GM23338 (cell line): ENCODE measurements at regions not wholly inside any gene's neighbourhood (a gene's known extent, or its start where the extent isn't known, plus 50 kb on each side); places are given as distances from the start of the nearest gene placed in this dataset.

ENCODE experiments used
- ATAC-seq: fragments of 200-7000 bp; cut with Tn5 transposase; 3 replicates; pipeline ENCODE4 v1.9.1; 2020
- DNase-seq: peaks from one replicate; pipeline ENCODE4 v3.0.0-alpha.2; 2015; ENCODE audit warnings: low spot score
- H2AFZ ChIP-seq: fragments of 200-600 bp; sonication (generic); 2 replicates; pipeline ENCODE4 v1.8.0; 2016; ENCODE audit warnings: antibody characterized with exemption, mild to moderate bottlenecking, moderate library complexity
- H3F3A ChIP-seq: fragments of 200-600 bp; sonication (generic); replicated peaks from 2 replicates; pipeline ENCODE4 v1.8.0; 2017; ENCODE audit warnings: antibody characterized with exemption, mixed run types, low read depth
- H3K27ac ChIP-seq: fragments of 200-600 bp; sonication (generic); 2 replicates; pipeline ENCODE4 v1.6.1; 2016; ENCODE audit warnings: low read depth
- H3K27me3 ChIP-seq: fragments of 200-600 bp; sonication (generic); 2 replicates; pipeline ENCODE4 v1.8.0; 2016; ENCODE audit warnings: mild to moderate bottlenecking, mixed run types, moderate library complexity; ENCODE audit not compliant: insufficient read depth
- H3K36me3 ChIP-seq: fragments of 200-600 bp; sonication (generic); 2 replicates; pipeline ENCODE4 v1.8.0; 2016; ENCODE audit warnings: mild to moderate bottlenecking; ENCODE audit not compliant: insufficient read depth
- H3K4me1 ChIP-seq: fragments of 200-600 bp; sonication (generic); 2 replicates; pipeline ENCODE4 v1.8.0; 2016; ENCODE audit warnings: mild to moderate bottlenecking, moderate library complexity; ENCODE audit not compliant: insufficient read depth
- H3K4me2 ChIP-seq: fragments of 200-600 bp; sonication (generic); 2 replicates; pipeline ENCODE4 v1.7.1; 2017; ENCODE audit warnings: mixed run types
- H3K4me3 ChIP-seq: fragments of 200-600 bp; sonication (generic); 2 replicates; pipeline ENCODE4 v1.6.1; 2016; ENCODE audit warnings: mixed run types
- H3K79me2 ChIP-seq: fragments of 200-600 bp; sonication (generic); replicated peaks from 2 replicates; pipeline ENCODE4 v1.8.0; 2017; ENCODE audit warnings: mild to moderate bottlenecking; ENCODE audit not compliant: insufficient read depth
- H3K9me2 ChIP-seq: fragments of 200-600 bp; sonication (generic); 2 replicates; pipeline ENCODE4 v1.8.0; 2017; ENCODE audit not compliant: insufficient read depth
- H4K20me1 ChIP-seq: fragments of 200-600 bp; sonication (generic); replicated peaks from 2 replicates; pipeline ENCODE4 v1.8.0; 2017; ENCODE audit warnings: mild to moderate bottlenecking; ENCODE audit not compliant: insufficient read depth
- H3K27ac Mint-ChIP-seq: 2 replicates; pipeline ENCODE4 v1.8.0; 2020; ENCODE audit warnings: inconsistent platforms, mild to moderate bottlenecking, moderate library complexity, mixed read lengths
- H3K27me3 Mint-ChIP-seq: 3 replicates; pipeline ENCODE4 v1.8.0; 2022; ENCODE audit warnings: low read depth, mild to moderate bottlenecking, moderate library complexity, mixed read lengths, inconsistent platforms; ENCODE audit not compliant: insufficient read depth, poor library complexity
- H3K36me3 Mint-ChIP-seq: 3 replicates; pipeline ENCODE4 v1.8.0; 2021; ENCODE audit warnings: low read depth, mild to moderate bottlenecking, inconsistent platforms, moderate library complexity, mixed read lengths
- H3K4me1 Mint-ChIP-seq: 3 replicates; pipeline ENCODE4 v1.8.0; 2020; ENCODE audit warnings: mild to moderate bottlenecking, inconsistent platforms, mixed read lengths
- H3K4me3 Mint-ChIP-seq: 3 replicates; pipeline ENCODE4 v1.8.0; 2021; ENCODE audit warnings: moderate library complexity, mild to moderate bottlenecking, inconsistent platforms, mixed read lengths
- H3K9me3 Mint-ChIP-seq: 3 replicates; pipeline ENCODE4 v1.8.0; 2020; ENCODE audit warnings: moderate library complexity, mild to moderate bottlenecking, inconsistent platforms, mixed read lengths
- CREB1 ChIP-seq: fragments of 250-450 bp; sonication (Bioruptor Pico); IDR thresholded peaks from 2 replicates; pipeline ENCODE4 v1.5.0; 2020; ENCODE audit warnings: low read depth, mild to moderate bottlenecking, moderate library complexity
- EZH2phosphoT487 ChIP-seq: fragments of 200-600 bp; sonication (generic); IDR thresholded peaks from one replicate; pipeline ENCODE4 v1.8.1; 2018; ENCODE audit warnings: antibody characterized with exemption; ENCODE audit not compliant: unreplicated experiment
- POLR2AphosphoS5 ChIP-seq: IDR thresholded peaks from 2 replicates; pipeline ENCODE4 v1.6.1; 2016; ENCODE audit warnings: antibody characterized with exemption, low read depth
- STAT1 ChIP-seq: IDR thresholded peaks from one replicate; pipeline ENCODE4 v1.6.1; 2016; ENCODE audit warnings: antibody characterized with exemption; ENCODE audit not compliant: unreplicated experiment
- ZNF114 ChIP-seq: fragments of 250-450 bp; sonication (Bioruptor Pico); IDR thresholded peaks from 2 replicates; pipeline ENCODE4 v1.5.0; 2020; ENCODE audit warnings: mild to moderate bottlenecking, moderate library complexity
- ZNF331 ChIP-seq: fragments of 250-450 bp; sonication (Bioruptor Pico); IDR thresholded peaks from 2 replicates; pipeline ENCODE4 v1.5.0; 2020; ENCODE audit warnings: low read depth, mild to moderate bottlenecking, moderate library complexity
- TF ChIP-seq, protein P1 (sequence below): IDR thresholded peaks from 2 replicates; pipeline ENCODE4 v1.6.1; 2016; ENCODE audit warnings: antibody characterized with exemption
- TF ChIP-seq, protein P2 (sequence below): fragments of 250-450 bp; sonication (Bioruptor Pico); IDR thresholded peaks from 2 replicates; pipeline ENCODE4 v1.5.0; 2020; ENCODE audit warnings: mild to moderate bottlenecking, moderate library complexity

DNA sequence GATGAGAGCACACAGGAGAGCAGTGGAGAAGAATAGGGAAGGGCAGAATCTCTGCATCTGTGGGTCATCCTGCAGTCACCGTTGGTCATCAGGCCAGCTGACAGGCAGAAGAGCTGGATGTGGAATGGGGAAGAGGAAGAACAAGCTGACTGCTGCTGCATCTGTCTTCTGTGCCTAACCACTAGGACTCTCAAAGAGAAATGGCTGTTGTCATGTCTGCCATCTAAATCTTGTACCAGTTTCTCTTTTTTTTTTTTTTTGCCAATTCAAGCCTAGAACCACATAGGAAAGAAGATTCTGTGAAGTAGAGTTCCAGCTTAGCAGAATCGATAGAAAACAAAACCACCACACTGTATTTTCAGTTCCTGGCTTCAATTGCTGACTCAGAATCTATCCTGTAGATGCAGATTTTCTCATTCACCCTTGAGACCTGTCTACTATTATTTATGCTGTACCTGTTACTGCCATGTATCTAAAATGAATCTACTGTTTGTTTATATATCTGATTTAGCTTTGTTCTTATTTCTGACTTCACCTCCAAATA, 421.9 kb upstream of the PRICKLE1 start:
- no peak for TF ChIP-seq EZH2phosphoT487
- H3K4me3 Mint-ChIP-seq = no peak overlapping the region
- H3K27me3 Mint-ChIP-seq = peaks cover 3% of the 10 kb centered on the region
- peaks cover 26% of the 10 kb centered on the region for H3K4me1 Mint-ChIP-seq
- H3K27ac Mint-ChIP-seq = no peak overlapping the region; the same call in 1 of the 2 replicates
- H3K36me3 Mint-ChIP-seq = peaks cover 22% of the 10 kb centered on the region
- H4K20me1 ChIP-seq = no peaks in the 10 kb centered on the region
- H3K4me1 ChIP-seq = peaks cover 16% of the 10 kb centered on the region
- no peaks in the 10 kb centered on the region; the same call in 1 of the 2 replicates for H3K9me2 ChIP-seq
- no peak for DNase-seq
- no peak overlapping the region for H3K4me3 ChIP-seq
- no peaks in the 10 kb centered on the region for H3K79me2 ChIP-seq
- H3K27me3 ChIP-seq = no peaks in the 10 kb centered on the region
- ATAC-seq = no peak
- no peaks in the 10 kb centered on the region; the same call in 1 of the 2 replicates for H3K36me3 ChIP-seq
- H3K9me3 Mint-ChIP-seq = peaks cover 22% of the 10 kb centered on the region
- H3K27ac ChIP-seq = no peak overlapping the region
- H2AFZ ChIP-seq = no peak overlapping the region
- no peak overlapping the region for H3K4me2 ChIP-seq
- no peaks in the 10 kb centered on the region for H3F3A ChIP-seq

DNA sequence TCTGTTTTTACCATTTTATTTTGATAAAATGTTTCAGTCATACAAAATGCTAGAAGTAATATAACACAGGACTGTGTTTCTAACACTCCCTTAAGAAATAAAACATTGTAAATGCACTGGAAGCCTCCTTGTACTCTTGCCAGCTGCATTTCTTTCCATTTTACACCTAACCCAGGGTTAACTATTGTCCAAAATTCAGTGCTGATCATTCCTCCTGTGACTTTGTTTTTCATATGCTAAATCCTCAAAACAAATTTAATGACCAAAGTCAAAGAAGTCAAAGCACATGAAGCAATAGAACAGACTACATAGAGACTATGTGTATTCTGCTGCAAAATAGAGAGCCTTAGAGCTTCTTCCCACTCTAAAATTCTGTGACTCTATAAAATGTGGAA, 420.3 kb upstream of the PRICKLE1 start:
- DNase-seq (no peak), ATAC-seq (no peak)
- Histone ChIP-seq H4K20me1 (no peaks in the 10 kb centered on the region), H3K9me2 (no peaks in the 10 kb centered on the region; the same call in 1 of the 2 replicates), H3K79me2 (no peaks in the 10 kb centered on the region), H3K4me3 (no peak overlapping the region), H3K4me2 (no peak overlapping the region), H3K27ac (no peak overlapping the region), H3K4me1 (peaks cover 24% of the 10 kb centered on the region), H3F3A (no peaks in the 10 kb centered on the region), H3K36me3 (no peaks in the 10 kb centered on the region), H3K27me3 (no peaks in the 10 kb centered on the region), H2AFZ (no peak overlapping the region)
- TF ChIP-seq, protein P1, sequence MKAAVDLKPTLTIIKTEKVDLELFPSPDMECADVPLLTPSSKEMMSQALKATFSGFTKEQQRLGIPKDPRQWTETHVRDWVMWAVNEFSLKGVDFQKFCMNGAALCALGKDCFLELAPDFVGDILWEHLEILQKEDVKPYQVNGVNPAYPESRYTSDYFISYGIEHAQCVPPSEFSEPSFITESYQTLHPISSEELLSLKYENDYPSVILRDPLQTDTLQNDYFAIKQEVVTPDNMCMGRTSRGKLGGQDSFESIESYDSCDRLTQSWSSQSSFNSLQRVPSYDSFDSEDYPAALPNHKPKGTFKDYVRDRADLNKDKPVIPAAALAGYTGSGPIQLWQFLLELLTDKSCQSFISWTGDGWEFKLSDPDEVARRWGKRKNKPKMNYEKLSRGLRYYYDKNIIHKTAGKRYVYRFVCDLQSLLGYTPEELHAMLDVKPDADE = no peak
- TF ChIP-seq STAT1 (no peak), ZNF331 (CRISPR knock-in tag) (no peak), CREB1 (CRISPR knock-in tag) (no peak), POLR2AphosphoS5 (no peak), ZNF114 (no peak)
- TF ChIP-seq, protein P2, sequence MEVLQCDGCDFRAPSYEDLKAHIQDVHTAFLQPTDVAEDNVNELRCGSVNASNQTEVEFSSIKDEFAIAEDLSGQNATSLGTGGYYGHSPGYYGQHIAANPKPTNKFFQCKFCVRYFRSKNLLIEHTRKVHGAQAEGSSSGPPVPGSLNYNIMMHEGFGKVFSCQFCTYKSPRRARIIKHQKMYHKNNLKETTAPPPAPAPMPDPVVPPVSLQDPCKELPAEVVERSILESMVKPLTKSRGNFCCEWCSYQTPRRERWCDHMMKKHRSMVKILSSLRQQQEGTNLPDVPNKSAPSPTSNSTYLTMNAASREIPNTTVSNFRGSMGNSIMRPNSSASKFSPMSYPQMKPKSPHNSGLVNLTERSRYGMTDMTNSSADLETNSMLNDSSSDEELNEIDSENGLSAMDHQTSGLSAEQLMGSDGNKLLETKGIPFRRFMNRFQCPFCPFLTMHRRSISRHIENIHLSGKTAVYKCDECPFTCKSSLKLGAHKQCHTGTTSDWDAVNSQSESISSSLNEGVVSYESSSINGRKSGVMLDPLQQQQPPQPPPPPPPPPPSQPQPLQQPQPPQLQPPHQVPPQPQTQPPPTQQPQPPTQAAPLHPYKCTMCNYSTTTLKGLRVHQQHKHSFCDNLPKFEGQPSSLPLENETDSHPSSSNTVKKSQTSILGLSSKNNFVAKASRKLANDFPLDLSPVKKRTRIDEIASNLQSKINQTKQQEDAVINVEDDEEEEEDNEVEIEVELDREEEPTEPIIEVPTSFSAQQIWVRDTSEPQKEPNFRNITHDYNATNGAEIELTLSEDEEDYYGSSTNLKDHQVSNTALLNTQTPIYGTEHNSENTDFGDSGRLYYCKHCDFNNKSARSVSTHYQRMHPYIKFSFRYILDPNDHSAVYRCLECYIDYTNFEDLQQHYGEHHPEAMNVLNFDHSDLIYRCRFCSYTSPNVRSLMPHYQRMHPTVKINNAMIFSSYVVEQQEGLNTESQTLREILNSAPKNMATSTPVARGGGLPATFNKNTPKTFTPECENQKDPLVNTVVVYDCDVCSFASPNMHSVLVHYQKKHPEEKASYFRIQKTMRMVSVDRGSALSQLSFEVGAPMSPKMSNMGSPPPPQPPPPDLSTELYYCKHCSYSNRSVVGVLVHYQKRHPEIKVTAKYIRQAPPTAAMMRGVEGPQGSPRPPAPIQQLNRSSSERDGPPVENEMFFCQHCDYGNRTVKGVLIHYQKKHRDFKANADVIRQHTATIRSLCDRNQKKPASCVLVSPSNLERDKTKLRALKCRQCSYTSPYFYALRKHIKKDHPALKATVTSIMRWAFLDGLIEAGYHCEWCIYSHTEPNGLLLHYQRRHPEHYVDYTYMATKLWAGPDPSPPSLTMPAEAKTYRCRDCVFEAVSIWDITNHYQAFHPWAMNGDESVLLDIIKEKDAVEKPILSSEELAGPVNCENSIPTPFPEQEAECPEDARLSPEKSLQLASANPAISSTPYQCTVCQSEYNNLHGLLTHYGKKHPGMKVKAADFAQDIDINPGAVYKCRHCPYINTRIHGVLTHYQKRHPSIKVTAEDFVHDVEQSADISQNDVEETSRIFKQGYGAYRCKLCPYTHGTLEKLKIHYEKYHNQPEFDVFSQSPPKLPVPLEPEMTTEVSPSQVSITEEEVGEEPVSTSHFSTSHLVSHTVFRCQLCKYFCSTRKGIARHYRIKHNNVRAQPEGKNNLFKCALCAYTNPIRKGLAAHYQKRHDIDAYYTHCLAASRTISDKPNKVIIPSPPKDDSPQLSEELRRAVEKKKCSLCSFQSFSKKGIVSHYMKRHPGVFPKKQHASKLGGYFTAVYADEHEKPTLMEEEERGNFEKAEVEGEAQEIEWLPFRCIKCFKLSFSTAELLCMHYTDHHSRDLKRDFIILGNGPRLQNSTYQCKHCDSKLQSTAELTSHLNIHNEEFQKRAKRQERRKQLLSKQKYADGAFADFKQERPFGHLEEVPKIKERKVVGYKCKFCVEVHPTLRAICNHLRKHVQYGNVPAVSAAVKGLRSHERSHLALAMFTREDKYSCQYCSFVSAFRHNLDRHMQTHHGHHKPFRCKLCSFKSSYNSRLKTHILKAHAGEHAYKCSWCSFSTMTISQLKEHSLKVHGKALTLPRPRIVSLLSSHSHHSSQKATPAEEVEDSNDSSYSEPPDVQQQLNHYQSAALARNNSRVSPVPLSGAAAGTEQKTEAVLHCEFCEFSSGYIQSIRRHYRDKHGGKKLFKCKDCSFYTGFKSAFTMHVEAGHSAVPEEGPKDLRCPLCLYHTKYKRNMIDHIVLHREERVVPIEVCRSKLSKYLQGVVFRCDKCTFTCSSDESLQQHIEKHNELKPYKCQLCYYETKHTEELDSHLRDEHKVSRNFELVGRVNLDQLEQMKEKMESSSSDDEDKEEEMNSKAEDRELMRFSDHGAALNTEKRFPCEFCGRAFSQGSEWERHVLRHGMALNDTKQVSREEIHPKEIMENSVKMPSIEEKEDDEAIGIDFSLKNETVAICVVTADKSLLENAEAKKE (CRISPR knock-in tag) = no peak
- Mint-ChIP-seq H3K4me1 (peaks cover 40% of the 10 kb centered on the region), H3K27me3 (peaks cover 3% of the 10 kb centered on the region), H3K9me3 (peaks cover 6% of the 10 kb centered on the region), H3K36me3 (peaks cover 6% of the 10 kb centered on the region), H3K4me3 (no peak overlapping the region), H3K27ac (no peak overlapping the region)
